Fibroblast of the aortic adventitia (primary cell): ENCODE measurements at regions not wholly inside any gene's neighbourhood (a gene's known extent, or its start where the extent isn't known, plus 50 kb on each side); places are given as distances from the start of the nearest gene placed in this dataset.
A peak's percentile ranks its signal among the peaks of the same experiment; 100 is the strongest.
"Not testable (repeated sequence)": the region's sequence is repeated elsewhere in the genome, so short reads cannot be mapped to it uniquely, and the experiment has no call there.

Source experiments
- DNase-seq: peaks from one replicate; pipeline ENCODE4 v3.0.0-alpha.2; 2010; ENCODE audit warnings: low read depth
- H3K4me3 ChIP-seq: 2 replicates; pipeline ENCODE4 v1.5.1; 2011; ENCODE audit warnings: low read depth, mild to moderate bottlenecking, control low read depth, low read length, moderate library complexity
- CTCF ChIP-seq: IDR thresholded peaks from 2 replicates; pipeline ENCODE4 v1.5.1; 2011; ENCODE audit warnings: mild to moderate bottlenecking, low read length, control low read depth, inconsistent platforms; ENCODE audit not compliant: insufficient read depth

DNA sequence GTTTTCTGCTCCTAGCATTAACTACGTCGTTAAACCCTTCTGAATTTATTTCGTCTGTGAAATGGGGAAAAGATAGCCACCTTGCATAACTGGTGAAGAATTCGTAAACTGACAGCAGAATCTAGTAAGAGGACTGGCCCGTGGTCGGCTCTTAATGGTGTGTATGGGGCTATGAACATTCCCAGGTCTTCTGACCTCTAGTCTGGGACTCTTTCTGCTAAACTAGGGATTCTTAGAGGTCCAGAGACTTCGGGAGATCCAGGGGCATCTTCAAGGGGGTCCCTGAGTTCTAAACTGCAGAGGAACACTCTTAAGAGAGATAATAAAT is 231.1 kb upstream of the SERP2 start:
- peak overlapping the region; percentile 71 for H3K4me3 ChIP-seq
- no peak for DNase-seq
- TF ChIP-seq CTCF, result no peak

GRCh38 chr13:44142941-44143665 is 230.5 kb upstream of the SERP2 start:
- H3K4me3 ChIP-seq, result no peak overlapping the region
- DNase-seq, result peak; percentile 33
- no peak for TF ChIP-seq CTCF

DNA sequence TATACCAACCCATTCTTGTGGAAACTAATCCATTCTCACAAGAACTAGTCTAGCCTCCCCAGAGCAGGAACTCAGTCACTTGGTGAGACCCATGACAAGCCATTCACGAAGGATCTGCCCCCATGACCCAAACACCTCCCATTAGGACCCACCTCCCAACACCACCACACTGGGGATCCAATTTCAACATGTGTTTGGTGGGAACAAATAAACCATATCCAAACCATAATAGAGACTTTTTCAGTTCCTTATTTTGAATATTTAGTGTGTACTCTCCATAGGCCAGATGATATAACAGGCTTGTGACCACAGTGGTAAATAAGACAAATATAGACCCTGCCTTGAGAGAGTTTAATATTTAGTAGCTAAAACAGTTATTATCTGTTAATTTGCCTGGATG is 227.5 kb upstream of the SERP2 start:
- TF ChIP-seq CTCF, result no peak
- H3K4me3 ChIP-seq, result no peak overlapping the region
- no peak for DNase-seq

DNA sequence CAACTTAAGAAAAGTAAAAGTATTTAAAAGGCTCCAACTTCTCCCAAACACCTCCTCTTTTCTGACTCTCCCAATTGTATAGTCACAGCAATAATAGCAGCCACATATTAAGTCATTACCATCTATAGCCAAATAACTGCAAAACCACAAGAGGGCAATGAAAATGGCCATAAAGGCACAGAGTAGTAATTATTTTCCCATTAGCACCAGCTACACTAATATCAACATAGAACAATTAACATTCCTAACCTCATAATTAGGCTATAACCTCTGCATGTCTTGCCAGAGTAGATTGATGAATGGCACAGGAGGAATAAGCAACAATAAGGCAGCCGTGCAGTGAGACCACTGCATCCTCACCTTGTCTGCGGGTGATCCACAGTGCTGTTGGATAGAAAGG is 226.4 kb upstream of the SERP2 start:
- TF ChIP-seq CTCF, result no peak
- no peak overlapping the region for H3K4me3 ChIP-seq
- no peak for DNase-seq

DNA sequence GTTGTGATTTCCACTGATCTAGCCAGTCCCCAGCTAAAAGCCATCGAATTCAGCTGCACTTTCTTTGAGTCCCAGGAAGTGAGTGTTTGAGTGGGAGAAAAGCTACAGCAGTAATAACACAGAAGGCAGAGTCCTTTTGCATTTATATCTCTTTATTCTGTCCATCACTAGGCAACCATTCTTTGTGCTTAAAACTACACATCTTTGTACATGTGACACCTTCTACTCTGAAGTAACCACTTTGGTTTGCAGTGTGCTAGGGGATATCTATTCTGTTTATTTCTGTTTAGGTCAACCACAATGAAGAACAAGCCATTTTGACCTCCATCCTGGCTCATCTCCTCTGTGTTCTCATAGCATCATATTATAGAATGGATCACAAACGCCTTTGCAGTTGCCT is 226.0 kb upstream of the SERP2 start:
- TF ChIP-seq CTCF, result no peak
- H3K4me3 ChIP-seq, result no peak overlapping the region
- DNase-seq, result no peak

DNA sequence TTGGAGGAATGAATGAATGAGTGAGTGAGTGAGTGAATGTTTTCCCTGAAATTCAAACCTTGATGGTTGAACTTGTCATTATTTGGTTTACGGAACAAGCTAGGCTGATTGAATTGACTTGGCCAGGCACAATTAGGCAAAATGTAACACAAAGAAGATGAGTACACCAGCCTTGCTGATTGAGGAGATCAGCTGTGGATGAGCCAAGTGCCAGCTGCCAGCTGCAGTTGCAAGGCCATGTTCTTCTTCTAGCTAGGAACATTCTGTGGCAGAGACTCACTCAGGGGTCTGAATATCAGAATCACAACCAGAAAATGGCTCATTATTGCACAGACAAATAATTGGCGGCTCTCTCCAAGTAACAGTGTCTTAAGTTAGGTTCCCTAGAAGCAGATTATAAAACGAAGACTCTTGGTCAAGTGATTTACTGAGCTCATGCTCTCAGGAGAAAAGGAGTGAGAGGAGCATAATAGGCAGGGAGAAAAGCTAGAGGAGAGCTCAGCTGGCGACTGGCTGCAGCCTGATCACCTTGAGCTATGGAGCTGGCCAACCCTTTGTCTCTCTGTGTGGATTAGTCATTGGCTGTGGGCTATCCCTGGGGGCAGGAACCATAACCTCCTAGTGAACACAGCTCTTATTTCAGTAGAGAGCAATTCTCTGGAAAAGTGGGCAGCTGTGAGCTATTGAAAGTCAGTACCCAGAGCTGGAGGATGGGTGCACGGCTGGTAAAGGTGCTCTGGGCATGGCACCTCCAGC is 225.3 kb upstream of the SERP2 start:
- TF ChIP-seq CTCF, result no peak
- DNase-seq, result peak; percentile 36

GRCh38 chr13:44149231-44149630 is 224.4 kb upstream of the SERP2 start:
- H3K4me3 ChIP-seq, DNase-seq: not testable (repeated sequence)

More for the DNA sequence above, 225.3 kb upstream of the SERP2 start:
- no peak overlapping the region for H3K4me3 ChIP-seq
